ENCODE measurements at regions not wholly inside any gene's neighbourhood (a gene's known extent, or its start where the extent isn't known, plus 50 kb on each side); places are given as distances from the start of the nearest gene placed in this dataset.

DNA sequence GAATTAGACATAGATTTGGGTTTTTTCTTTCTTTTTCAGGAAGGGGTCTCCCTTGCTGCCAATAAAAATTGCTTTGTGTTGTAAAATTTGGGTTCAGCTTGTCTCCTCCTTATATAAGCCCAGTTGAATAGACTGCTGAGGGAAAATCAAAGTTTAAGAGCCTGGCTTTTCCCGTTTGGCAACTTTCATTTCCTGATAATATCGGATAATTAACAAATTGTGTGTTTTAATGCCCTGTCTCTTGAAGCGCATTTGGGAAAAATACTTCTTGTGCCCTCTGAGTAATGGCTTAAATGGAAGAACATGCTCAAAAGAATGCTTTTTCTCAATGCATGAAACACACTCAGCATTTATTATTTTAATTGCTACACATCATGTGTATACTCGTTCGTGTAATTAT, 198.0 kb upstream of the DCN start:
- Histone ChIP-seq H3K4me3 (ENCODE audit: low read depth, low read length, poor library complexity, severe bottlenecking) (no peak overlapping the region), H4K20me1 (ENCODE audit: insufficient read depth, low read length) (no peaks in the 10 kb centered on the region), H3K9ac (ENCODE audit: low read length) (no peak overlapping the region), H3K27me3 (ENCODE audit: insufficient read depth, low read length) (no peaks in the 10 kb centered on the region), H2AFZ (ENCODE audit: low read length) (no peak overlapping the region), H3K4me2 (ENCODE audit: low read length) (no peak overlapping the region), H3K79me2 (ENCODE audit: insufficient read depth, low read length) (no peaks in the 10 kb centered on the region), H3K9me2 (ENCODE audit: low read depth, low read length) (no peaks in the 10 kb centered on the region), H3K27ac (ENCODE audit: low read depth, low read length, poor library complexity, severe bottlenecking) (no peak overlapping the region), H3F3A (ENCODE audit: insufficient read depth, low read length) (no peaks in the 10 kb centered on the region), H3K36me3 (ENCODE audit: insufficient read depth, low read length) (no peaks in the 10 kb centered on the region), H3K9me3 (ENCODE audit: low read length) (no peaks in the 10 kb centered on the region), H3K4me1 (ENCODE audit: insufficient read depth, low read length, severe bottlenecking) (peaks cover 9% of the 10 kb centered on the region)
- no peak for TF ChIP-seq EZH2 (IDR thresholded peaks at IDR 0.05; ENCODE audit: borderline replicate concordance, low read length)
- TF ChIP-seq, protein P1, sequence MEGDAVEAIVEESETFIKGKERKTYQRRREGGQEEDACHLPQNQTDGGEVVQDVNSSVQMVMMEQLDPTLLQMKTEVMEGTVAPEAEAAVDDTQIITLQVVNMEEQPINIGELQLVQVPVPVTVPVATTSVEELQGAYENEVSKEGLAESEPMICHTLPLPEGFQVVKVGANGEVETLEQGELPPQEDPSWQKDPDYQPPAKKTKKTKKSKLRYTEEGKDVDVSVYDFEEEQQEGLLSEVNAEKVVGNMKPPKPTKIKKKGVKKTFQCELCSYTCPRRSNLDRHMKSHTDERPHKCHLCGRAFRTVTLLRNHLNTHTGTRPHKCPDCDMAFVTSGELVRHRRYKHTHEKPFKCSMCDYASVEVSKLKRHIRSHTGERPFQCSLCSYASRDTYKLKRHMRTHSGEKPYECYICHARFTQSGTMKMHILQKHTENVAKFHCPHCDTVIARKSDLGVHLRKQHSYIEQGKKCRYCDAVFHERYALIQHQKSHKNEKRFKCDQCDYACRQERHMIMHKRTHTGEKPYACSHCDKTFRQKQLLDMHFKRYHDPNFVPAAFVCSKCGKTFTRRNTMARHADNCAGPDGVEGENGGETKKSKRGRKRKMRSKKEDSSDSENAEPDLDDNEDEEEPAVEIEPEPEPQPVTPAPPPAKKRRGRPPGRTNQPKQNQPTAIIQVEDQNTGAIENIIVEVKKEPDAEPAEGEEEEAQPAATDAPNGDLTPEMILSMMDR (IDR thresholded peaks at IDR 0.05; ENCODE audit: low read length): no peak

DNA sequence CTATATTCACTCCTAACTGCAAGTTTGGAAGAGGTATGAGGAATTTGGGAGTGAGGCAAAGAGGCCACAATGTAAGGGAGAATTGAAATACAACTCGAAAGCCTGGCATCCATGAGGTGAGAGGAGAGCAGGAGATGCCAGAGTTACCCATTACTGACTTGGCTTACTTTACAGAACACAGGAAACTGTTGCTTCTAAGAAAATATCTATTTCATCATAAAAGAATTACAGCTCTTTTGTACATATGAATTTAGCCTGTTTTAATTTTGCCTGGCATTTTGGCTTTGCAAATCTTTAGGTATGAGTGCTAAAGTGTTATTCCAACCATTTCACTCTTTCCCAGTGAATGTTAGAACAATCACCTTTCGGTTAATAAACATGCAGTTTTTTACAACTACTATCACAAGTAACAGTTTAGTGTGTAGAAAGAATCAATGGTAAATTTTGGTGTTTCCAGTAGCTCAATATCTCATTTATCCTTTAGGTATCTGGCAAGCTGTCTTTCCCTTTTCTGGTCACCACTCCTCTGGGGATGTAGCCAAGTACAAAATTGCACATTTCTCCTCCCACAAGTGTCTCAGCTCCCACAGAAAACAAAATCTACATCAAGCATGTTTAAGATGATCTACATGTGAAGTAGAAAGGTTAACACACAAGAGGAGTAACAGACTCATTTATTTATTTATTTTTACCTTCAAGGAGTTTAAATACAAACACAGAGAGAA, 196.6 kb upstream of the DCN start:
- no peaks in the 10 kb centered on the region for H3F3A ChIP-seq (ENCODE audit: insufficient read depth, low read length)
- H3K4me3 ChIP-seq (ENCODE audit: low read depth, low read length, poor library complexity, severe bottlenecking): no peak overlapping the region
- H3K27me3 ChIP-seq (ENCODE audit: insufficient read depth, low read length): no peaks in the 10 kb centered on the region
- no peaks in the 10 kb centered on the region for H4K20me1 ChIP-seq (ENCODE audit: insufficient read depth, low read length)
- no peaks in the 10 kb centered on the region for H3K9me3 ChIP-seq (ENCODE audit: low read length)
- no peak overlapping the region for H3K27ac ChIP-seq (ENCODE audit: low read depth, low read length, poor library complexity, severe bottlenecking)
- H3K4me2 ChIP-seq (ENCODE audit: low read length): no peak overlapping the region
- H2AFZ ChIP-seq (ENCODE audit: low read length): no peak overlapping the region
- TF ChIP-seq, protein P1 (IDR thresholded peaks at IDR 0.05; ENCODE audit: low read length): no peak
- TF ChIP-seq EZH2 (IDR thresholded peaks at IDR 0.05; ENCODE audit: borderline replicate concordance, low read length): no peak
- no peaks in the 10 kb centered on the region for H3K79me2 ChIP-seq (ENCODE audit: insufficient read depth, low read length)
- no peaks in the 10 kb centered on the region for H3K9me2 ChIP-seq (ENCODE audit: low read depth, low read length)
- no peak overlapping the region for H3K9ac ChIP-seq (ENCODE audit: low read length)
- no peaks in the 10 kb centered on the region for H3K36me3 ChIP-seq (ENCODE audit: insufficient read depth, low read length)
- peaks cover 9% of the 10 kb centered on the region for H3K4me1 ChIP-seq (ENCODE audit: insufficient read depth, low read length, severe bottlenecking)

DNA sequence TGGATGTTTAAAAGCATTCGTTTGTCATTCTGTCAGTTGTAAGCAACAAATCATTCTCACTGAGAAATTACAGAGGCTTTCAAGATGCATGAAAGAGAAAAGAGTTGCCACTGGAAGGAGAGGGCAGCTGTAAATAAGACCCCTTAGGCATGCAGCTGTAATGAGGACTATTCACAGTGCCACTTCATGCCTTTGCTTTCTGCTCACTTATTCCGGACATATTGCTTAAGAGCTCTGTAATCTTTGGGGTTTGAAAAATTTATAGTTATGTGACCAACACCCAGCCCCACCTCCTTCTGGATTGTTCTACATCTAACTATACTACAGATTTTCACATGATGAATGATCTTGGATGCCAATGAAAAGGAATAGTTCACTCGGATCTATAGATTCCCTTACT, 194.8 kb upstream of the DCN start:
- TF ChIP-seq EZH2 (IDR thresholded peaks at IDR 0.05; ENCODE audit: borderline replicate concordance, low read length): no peak
- TF ChIP-seq, protein P1 (IDR thresholded peaks at IDR 0.05; ENCODE audit: low read length): no peak
- H3K4me1 ChIP-seq (ENCODE audit: insufficient read depth, low read length, severe bottlenecking): peaks cover 9% of the 10 kb centered on the region

More for the DNA sequence above, 194.8 kb upstream of the DCN start:
- H3K27ac ChIP-seq (ENCODE audit: low read depth, low read length, poor library complexity, severe bottlenecking): no peak overlapping the region
- H3K36me3 ChIP-seq (ENCODE audit: insufficient read depth, low read length): no peaks in the 10 kb centered on the region
- H3K4me3 ChIP-seq (ENCODE audit: low read depth, low read length, poor library complexity, severe bottlenecking): no peak overlapping the region
- no peaks in the 10 kb centered on the region for H3F3A ChIP-seq (ENCODE audit: insufficient read depth, low read length)
- no peaks in the 10 kb centered on the region for H4K20me1 ChIP-seq (ENCODE audit: insufficient read depth, low read length)
- H3K9me3 ChIP-seq (ENCODE audit: low read length): no peaks in the 10 kb centered on the region
- H3K9me2 ChIP-seq (ENCODE audit: low read depth, low read length): no peaks in the 10 kb centered on the region
- H3K9ac ChIP-seq (ENCODE audit: low read length): no peak overlapping the region
- no peak overlapping the region for H3K4me2 ChIP-seq (ENCODE audit: low read length)
- H2AFZ ChIP-seq (ENCODE audit: low read length): no peak overlapping the region
- no peaks in the 10 kb centered on the region for H3K79me2 ChIP-seq (ENCODE audit: insufficient read depth, low read length)
- H3K27me3 ChIP-seq (ENCODE audit: insufficient read depth, low read length): no peaks in the 10 kb centered on the region
